ENCODE measurements at regions not wholly inside any gene's neighbourhood (a gene's known extent, or its start where the extent isn't known, plus 50 kb on each side); places are given as distances from the start of the nearest gene placed in this dataset.

- peaks cover 3% of the 10 kb centered on the region for H3K36me3 Mint-ChIP-seq
- peaks cover 5 to 22% (median 13%) of the 10 kb centered on the region in 3 donors for H3K4me1 Mint-ChIP-seq
- H3K27me3 Mint-ChIP-seq = no peaks in the 10 kb centered on the region
- no peaks in the 10 kb centered on the region for H3K9me3 Mint-ChIP-seq
- peak overlapping the region in 1 of 3 donors; percentile 9 for H3K27ac Mint-ChIP-seq
- H3K4me3 Mint-ChIP-seq = no peak overlapping the region
Observed at GRCh38 chr6:150651808-150652470, 52.3 kb downstream of the PLEKHG1 start.

GRCh38 chr6:150652848-150653613, 53.3 kb downstream of the PLEKHG1 start:
- Mint-ChIP-seq H3K36me3 (peaks cover 3% of the 10 kb centered on the region), H3K4me1 (peaks cover 6 to 22% (median 8%) of the 10 kb centered on the region in 3 donors), H3K4me3 (no peak overlapping the region), H3K27me3 (no peaks in the 10 kb centered on the region), H3K9me3 (no peaks in the 10 kb centered on the region), H3K27ac (peak overlapping the region in 1 of 3 donors; percentile 39)

GRCh38 chr6:150654608-150655007, 54.9 kb downstream of the PLEKHG1 start:
- Mint-ChIP-seq H3K27ac (no peak overlapping the region), H3K4me3 (no peak overlapping the region), H3K9me3 (no peaks in the 10 kb centered on the region), H3K36me3 (peaks cover 3% of the 10 kb centered on the region), H3K4me1 (peaks cover 6 to 24% (median 8%) of the 10 kb centered on the region in 3 donors), H3K27me3 (no peaks in the 10 kb centered on the region)

- H3K4me3 Mint-ChIP-seq = no peak overlapping the region
- no peaks in the 10 kb centered on the region for H3K27me3 Mint-ChIP-seq
- no peaks in the 10 kb centered on the region for H3K9me3 Mint-ChIP-seq
- H3K4me1 Mint-ChIP-seq = peaks cover 8 to 27% (median 12%) of the 10 kb centered on the region in 3 donors
- H3K36me3 Mint-ChIP-seq = peaks cover 3% of the 10 kb centered on the region
- H3K27ac Mint-ChIP-seq = peak overlapping the region in 1 of 3 donors; percentile 6
Observed at GRCh38 chr6:150656156-150656555, 56.5 kb downstream of the PLEKHG1 start.

- H3K27ac Mint-ChIP-seq = peak overlapping the region in 1 of 3 donors; percentile 82
- H3K4me1 Mint-ChIP-seq = peaks cover 7 to 26% (median 14%) of the 10 kb centered on the region in 3 donors
- H3K36me3 Mint-ChIP-seq = peaks cover 8% of the 10 kb centered on the region
- no peak overlapping the region for H3K4me3 Mint-ChIP-seq
- H3K27me3 Mint-ChIP-seq = no peaks in the 10 kb centered on the region
- H3K9me3 Mint-ChIP-seq = no peaks in the 10 kb centered on the region
Observed at GRCh38 chr6:150658421-150658820, 58.7 kb downstream of the PLEKHG1 start.

- Mint-ChIP-seq H3K4me3 (no peak overlapping the region), H3K27ac (peak overlapping the region in 1 of 3 donors; percentile 82), H3K9me3 (no peaks in the 10 kb centered on the region), H3K27me3 (no peaks in the 10 kb centered on the region), H3K4me1 (peaks cover 11 to 31% (median 20%) of the 10 kb centered on the region in 3 donors), H3K36me3 (peaks cover 15% of the 10 kb centered on the region)
Observed at GRCh38 chr6:150659046-150659763, 59.5 kb downstream of the PLEKHG1 start.

GRCh38 chr6:150661216-150662007, 61.7 kb downstream of the PLEKHG1 start:
- H3K4me1 Mint-ChIP-seq = peaks cover 17 to 38% (median 24%) of the 10 kb centered on the region in 3 donors
- peak overlapping the region; percentile 12 to 67 (median 55) for H3K27ac Mint-ChIP-seq
- no peaks in the 10 kb centered on the region for H3K9me3 Mint-ChIP-seq
- H3K4me3 Mint-ChIP-seq = no peak overlapping the region
- H3K27me3 Mint-ChIP-seq = no peaks in the 10 kb centered on the region
- peaks cover 15% of the 10 kb centered on the region for H3K36me3 Mint-ChIP-seq

GRCh38 chr6:150662814-150663213, 63.1 kb downstream of the PLEKHG1 start:
- Mint-ChIP-seq H3K9me3 (no peaks in the 10 kb centered on the region), H3K4me1 (peaks cover 16 to 39% (median 23%) of the 10 kb centered on the region in 3 donors), H3K36me3 (peaks cover 15% of the 10 kb centered on the region), H3K27ac (peak overlapping the region in 1 of 3 donors; percentile 31), H3K4me3 (no peak overlapping the region), H3K27me3 (no peaks in the 10 kb centered on the region)

- Mint-ChIP-seq H3K4me3 (no peak overlapping the region), H3K27me3 (no peaks in the 10 kb centered on the region), H3K4me1 (peaks cover 23 to 43% (median 23%) of the 10 kb centered on the region in 3 donors), H3K36me3 (peaks cover 17% of the 10 kb centered on the region), H3K9me3 (no peaks in the 10 kb centered on the region), H3K27ac (peak overlapping the region in 1 of 3 donors; percentile 53)
Observed at GRCh38 chr6:150664091-150664490, 64.4 kb downstream of the PLEKHG1 start.

GRCh38 chr6:150666071-150666470, 66.4 kb downstream of the PLEKHG1 start:
- H3K4me1 Mint-ChIP-seq = peaks cover 20 to 36% (median 24%) of the 10 kb centered on the region in 3 donors
- no peaks in the 10 kb centered on the region for H3K27me3 Mint-ChIP-seq
- peak overlapping the region in 2 of 3 donors; percentile 45 to 60 for H3K27ac Mint-ChIP-seq
- H3K36me3 Mint-ChIP-seq = peaks cover 17% of the 10 kb centered on the region
- no peaks in the 10 kb centered on the region for H3K9me3 Mint-ChIP-seq
- H3K4me3 Mint-ChIP-seq = peak overlapping the region in 1 of 4 donors; percentile 20

GRCh38 chr6:150667359-150667758, 67.7 kb downstream of the PLEKHG1 start:
- Mint-ChIP-seq H3K27ac (peak overlapping the region; percentile 32 to 87 (median 79)), H3K4me1 (peaks cover 17 to 36% (median 27%) of the 10 kb centered on the region in 3 donors), H3K4me3 (no peak overlapping the region), H3K9me3 (no peaks in the 10 kb centered on the region), H3K36me3 (peaks cover 14% of the 10 kb centered on the region), H3K27me3 (no peaks in the 10 kb centered on the region)

- Mint-ChIP-seq H3K4me3 (no peak overlapping the region), H3K36me3 (peaks cover 11% of the 10 kb centered on the region), H3K27me3 (no peaks in the 10 kb centered on the region), H3K4me1 (peaks cover 17 to 39% (median 29%) of the 10 kb centered on the region in 3 donors), H3K27ac (peak overlapping the region; percentile 32 to 87 (median 79)), H3K9me3 (no peaks in the 10 kb centered on the region)
Observed at GRCh38 chr6:150667977-150668716, 68.5 kb downstream of the PLEKHG1 start.

GRCh38 chr6:150668900-150669302, 69.2 kb downstream of the PLEKHG1 start:
- peaks cover 8% of the 10 kb centered on the region for H3K36me3 Mint-ChIP-seq
- H3K4me1 Mint-ChIP-seq = peaks cover 18 to 38% (median 29%) of the 10 kb centered on the region in 3 donors
- no peaks in the 10 kb centered on the region for H3K9me3 Mint-ChIP-seq
- H3K27me3 Mint-ChIP-seq = no peaks in the 10 kb centered on the region
- peak overlapping the region in 2 of 3 donors; percentile 19 to 24 for H3K27ac Mint-ChIP-seq
- no peak overlapping the region for H3K4me3 Mint-ChIP-seq

- H3K4me3 Mint-ChIP-seq = no peak overlapping the region
- no peak overlapping the region for H3K27ac Mint-ChIP-seq
- H3K4me1 Mint-ChIP-seq = peaks cover 19 to 44% (median 31%) of the 10 kb centered on the region in 3 donors
- peaks cover 9% of the 10 kb centered on the region for H3K36me3 Mint-ChIP-seq
- no peaks in the 10 kb centered on the region for H3K27me3 Mint-ChIP-seq
- no peaks in the 10 kb centered on the region for H3K9me3 Mint-ChIP-seq
Observed at GRCh38 chr6:150670311-150670710, 70.6 kb downstream of the PLEKHG1 start.
